ENCODE measurements at regions not wholly inside any gene's neighbourhood (a gene's known extent, or its start where the extent isn't known, plus 50 kb on each side); places are given as distances from the start of the nearest gene placed in this dataset.
"Not testable (repeated sequence)": the region's sequence is repeated elsewhere in the genome, so short reads cannot be mapped to it uniquely, and the experiment has no call there.

DNA sequence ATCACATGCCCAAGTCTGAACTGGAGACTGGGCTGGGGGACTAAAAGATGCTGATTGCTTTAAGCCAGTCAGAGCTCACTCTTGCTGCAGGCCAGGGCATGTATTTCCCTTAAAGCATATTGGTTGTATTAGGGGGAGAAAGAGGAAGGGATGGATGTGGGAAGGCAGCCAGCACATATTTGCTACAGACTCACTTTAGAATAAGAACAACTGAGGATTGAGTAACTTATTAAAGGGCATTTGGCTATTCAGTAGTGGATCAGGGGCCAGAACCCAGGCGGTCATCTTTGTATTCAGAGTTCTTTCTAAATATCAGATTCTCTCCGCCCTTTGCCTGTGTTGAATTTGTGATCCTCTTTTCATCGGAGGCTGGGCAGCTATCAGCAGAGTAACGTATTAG is 231.7 kb downstream of the HAPSTR1 start:
- ATAC-seq (no peak), DNase-seq (no peak)
- intact Hi-C loops (cut with DNase I) = no loop called here

DNA sequence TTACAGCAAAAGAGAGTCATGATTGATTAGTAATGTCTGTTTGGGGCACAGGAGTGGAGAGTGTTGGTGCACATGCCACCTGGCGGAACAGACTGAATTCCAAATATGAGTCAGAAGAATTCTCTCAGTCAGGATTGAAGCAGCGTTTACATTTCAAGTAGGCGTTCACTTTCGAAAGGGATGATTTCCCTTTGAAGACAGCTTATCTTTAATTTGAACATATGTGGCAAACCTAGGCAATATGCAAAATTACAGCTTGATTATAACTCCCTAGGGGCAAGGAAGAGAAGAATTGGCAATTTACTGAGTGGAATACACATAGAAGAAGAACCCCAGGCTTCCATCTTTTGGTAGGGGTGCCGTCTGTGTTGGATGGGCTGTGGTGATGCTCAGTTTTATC is 235.8 kb downstream of the HAPSTR1 start:
- intact Hi-C loops (cut with DNase I) = no loop called here
- DNase-seq = no peak
- no peak for ATAC-seq

DNA sequence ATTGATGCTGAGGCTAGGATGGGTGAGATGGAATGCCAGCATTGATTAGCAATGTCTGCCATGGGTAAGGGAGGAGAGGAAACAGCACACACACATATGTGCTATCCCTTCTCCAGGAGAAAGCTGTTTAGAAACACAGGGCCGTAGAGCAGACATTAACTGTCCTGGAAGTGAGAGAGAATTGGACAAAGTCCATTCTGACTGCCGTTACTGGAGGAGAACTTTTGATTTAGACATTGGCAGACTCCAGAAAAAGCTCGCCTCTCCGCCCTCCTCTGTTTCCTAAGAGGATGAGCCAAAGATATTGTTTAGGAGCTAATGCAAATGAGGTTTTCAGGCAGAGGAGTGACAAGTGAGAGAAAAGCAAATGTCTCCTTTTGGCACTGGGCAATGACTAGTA is 237.0 kb downstream of the HAPSTR1 start:
- ATAC-seq = no peak
- intact Hi-C loops (cut with DNase I) = no loop called here
- DNase-seq = no peak

DNA sequence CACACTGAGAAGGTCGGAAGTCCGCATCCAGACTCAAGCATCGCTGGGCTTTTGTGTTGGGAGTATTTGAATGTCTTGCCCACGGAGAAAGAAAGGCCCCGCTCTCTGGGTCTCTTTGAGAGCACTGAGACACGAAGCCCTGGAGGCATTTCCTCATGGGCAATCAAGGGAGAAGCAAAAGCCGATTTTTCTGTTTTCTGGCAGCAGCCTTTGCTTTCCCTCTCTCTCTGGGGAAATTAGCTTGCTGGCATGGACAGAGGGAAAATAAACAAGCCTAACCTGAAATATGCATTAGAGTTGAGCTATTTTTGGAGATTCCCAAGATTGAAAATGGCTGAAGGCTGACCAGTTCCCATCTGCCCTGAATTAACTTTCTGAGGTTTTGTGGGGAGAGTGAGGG is 238.7 kb downstream of the HAPSTR1 start:
- no peak for ATAC-seq
- intact Hi-C loops (cut with DNase I) = no loop called here
- DNase-seq = no peak

DNA sequence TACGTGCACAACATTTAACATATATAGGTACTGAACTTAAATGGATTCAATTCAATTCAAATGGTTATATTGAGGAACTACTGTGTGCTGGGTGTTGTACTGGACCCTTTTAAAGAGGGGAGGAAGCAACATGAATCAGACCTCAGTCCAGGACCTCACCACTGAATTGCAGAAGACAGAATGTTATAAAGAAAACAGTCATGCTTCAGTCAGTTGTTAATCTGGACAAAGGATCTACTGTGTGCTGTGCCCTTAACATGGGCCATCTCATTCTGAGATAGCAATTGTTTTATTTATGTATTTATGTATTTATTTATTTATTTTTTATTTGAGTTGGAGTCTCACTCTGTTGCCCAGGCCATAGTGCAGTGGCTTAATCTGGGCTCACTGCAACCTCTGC is 240.1 kb downstream of the HAPSTR1 start:
- intact Hi-C loops (cut with DNase I) = no loop called here
- ATAC-seq = no peak
- no peak for DNase-seq

DNA sequence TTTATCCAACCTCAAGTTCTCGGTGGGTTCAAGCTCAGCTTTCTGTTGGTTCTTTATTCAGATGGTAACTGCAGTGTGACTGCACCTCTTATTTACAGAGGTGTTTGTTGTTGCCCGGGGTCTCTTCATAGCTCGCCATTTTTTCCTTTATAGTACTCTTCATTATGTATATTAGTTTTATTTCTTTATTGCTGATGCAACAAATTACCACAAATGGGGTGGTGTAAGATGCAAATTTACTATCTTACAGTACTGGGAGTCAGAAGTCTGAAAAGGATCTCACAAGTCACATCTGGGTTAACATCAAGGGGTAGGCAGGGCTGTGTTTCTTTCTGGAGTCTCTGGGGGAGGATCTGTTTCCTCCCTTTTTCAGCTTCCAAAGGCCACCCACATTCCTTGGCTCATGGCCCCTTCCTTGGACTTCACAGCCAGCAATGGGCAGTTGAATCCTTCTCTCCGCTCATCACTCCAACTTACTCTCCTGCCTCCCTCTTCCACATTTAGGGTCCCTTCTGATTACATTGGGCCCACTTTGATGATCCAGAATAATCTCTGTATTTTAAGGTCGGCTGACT is 241.2 kb downstream of the HAPSTR1 start:
- intact Hi-C loops (cut with DNase I) = no loop called here
- no peak for ATAC-seq
- DNase-seq = no peak

DNA sequence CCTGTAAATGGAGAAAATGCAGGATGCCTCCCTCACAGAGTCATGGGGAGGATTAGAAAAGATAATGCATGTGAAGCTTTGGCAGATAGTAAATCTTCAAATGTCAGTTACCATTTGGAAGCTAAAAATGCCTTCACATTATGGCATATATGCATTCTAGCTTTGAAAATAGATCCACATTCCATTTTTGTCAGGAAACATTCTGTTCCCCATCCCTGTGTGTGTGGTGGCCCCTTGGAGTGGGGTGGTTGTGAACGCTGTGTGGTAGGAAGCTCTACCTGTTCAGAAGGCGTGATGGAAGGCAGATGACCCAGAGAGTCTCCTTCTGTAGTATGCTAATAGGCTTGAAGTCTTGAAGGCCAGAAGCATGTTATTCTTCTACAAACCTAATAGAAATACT is 242.0 kb downstream of the HAPSTR1 start:
- DNase-seq = no peak
- intact Hi-C loops (cut with DNase I) = no loop called here
- ATAC-seq = no peak

DNA sequence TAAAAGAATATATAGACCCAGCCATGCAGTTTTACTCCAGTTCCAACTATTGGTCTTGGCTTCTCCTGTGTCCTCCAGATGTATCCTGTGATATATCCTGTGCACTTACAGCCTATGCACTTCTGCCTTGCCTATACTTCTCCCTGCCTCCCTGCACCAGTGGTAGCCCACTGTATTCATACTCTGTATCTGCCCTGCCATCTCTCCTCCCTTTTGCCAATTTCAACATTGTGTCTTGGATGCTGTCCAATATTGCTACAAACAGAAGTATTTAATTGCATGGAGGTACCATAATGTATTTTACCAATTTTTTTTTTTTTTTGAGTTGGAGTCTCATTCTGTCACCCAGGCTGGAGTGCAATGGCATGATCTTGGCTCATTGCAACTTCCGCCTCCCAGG is 242.7 kb downstream of the HAPSTR1 start:
- DNase-seq (no peak), ATAC-seq (no peak)
- intact Hi-C loops (cut with DNase I) = no loop called here

DNA sequence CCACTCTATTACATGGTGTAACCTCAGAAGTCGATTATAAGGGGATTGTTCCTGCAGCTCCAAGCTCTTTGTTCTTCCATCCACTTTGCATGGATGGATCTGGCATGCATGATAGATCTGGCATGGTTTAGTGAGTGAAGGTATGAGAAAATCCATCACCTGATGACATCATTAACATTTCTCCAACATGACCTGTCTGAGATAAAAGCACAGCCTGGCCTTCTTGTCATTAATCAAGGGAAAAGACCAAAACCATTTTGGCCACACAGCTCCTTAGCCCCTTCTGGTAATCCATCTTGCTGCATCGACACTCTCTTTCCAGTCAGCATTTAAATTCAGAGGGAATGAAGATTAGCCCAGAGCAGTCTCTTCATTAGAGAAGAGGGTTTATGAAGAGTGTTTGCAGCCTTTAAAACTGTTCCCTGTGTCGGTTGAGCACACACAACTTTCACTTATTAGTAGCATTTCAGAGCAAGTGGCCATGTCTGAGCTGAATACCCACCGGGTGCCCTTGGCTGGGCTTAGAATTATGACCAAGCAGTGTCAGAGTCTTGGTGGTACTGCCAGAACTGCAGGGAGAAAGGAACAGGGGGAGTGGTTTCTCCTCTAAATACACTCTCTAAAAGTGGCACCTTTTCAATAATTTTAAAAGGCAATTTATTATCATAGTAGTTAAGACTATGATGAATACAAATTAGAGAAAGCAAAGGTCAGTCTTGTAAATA is 246.0 kb downstream of the HAPSTR1 start:
- DNase-seq = no peak
- ATAC-seq = no peak
- intact Hi-C loops (cut with DNase I) = no loop called here

DNA sequence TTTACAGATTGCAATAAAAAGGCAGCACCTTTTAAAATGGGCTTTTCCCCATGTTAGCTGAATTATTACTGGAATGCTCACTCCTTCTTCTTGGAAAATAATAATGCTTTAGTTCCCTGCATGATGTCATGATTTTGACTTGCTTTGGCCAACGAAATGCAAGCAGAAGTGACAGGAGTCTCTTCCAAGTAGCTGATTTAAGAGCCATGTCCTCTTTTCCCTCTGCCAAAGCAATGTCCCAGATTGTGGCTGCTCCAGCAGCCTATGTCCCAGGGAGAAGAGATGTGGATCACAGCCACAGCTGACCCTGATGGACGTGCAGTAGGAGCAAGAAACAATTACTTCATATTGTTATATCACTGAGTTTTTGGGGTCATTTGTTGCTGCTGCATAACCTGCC is 246.6 kb downstream of the HAPSTR1 start:
- intact Hi-C loops (cut with DNase I) = no loop called here
- no peak for ATAC-seq
- DNase-seq = no peak

DNA sequence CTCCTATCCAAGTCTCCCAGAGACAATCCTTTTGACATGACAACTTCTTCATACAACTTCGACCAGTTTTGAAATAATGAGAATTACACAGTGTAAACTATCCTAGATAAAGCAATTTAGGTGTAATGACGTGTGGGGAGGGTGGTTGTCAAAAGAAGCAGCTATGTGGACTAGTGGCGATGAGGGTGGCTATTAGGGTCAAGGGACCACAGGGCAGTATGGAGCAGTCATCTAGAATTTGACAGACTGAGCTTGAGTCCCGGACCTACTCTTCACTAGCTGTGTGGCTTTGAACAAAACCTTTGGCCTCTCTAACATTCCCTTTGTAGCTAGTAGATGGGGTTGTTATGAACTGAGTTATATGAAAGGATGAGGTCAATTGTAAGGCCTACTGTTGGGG is 247.1 kb downstream of the HAPSTR1 start:
- ATAC-seq (no peak), DNase-seq (no peak)
- intact Hi-C loops (cut with DNase I) = no loop called here

DNA sequence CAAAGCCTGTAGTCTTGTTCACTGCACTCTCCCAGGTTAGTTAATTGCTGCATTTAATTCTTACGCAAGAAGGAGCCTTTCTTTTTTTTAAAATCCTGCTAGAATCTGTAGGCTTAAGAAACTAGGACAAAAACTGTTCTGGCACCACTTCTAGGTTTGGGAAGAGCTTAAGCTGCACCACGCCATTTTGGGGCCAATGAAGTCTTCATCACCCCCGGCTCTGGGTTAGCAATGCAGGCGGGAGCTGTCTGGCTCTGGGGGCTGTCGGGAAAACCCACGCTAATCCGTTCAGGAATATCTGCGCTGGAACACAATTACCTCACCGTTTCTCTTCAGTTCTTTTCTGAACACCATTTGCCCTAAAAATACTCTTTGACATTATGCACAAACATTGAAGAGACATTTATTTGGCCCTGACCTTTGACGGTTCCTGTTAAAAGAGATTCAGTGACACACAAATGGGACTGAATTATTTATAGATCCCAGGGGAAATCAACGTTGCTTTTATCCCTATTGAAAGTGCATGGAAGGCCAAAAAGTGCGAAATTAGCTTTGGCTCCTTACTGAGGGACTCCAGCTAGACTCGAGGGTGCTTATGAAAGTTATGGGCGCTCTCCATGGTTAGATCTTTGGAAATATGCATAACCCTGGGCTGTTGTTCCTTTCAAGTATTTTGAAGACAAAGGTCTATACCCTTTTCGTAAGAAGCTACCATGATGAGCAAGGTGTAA is 249.2 kb downstream of the HAPSTR1 start:
- no peak for ATAC-seq
- no peak for DNase-seq
- intact Hi-C loops (cut with DNase I) = no loop called here

DNA sequence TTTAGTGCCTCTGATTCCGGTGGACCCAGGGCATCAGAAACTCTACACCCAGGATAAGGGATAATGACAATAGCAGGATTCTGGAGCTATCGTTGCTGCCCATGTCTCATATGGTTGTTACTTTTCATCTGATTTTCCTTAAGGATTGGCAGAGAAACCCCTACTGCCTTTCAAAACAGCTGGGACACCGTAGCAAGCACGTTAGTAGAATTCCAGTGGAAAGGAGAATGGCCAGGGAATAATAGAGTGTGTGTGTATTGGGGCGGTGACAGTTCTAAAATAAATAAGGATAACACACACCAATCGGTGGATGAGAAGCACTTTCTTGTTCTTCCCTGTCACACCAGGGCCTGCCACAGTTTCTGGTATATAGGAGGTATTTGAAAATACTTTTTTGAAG is 251.8 kb downstream of the HAPSTR1 start:
- DNase-seq (no peak), ATAC-seq (no peak)
- intact Hi-C loops (cut with DNase I) = no loop called here

DNA sequence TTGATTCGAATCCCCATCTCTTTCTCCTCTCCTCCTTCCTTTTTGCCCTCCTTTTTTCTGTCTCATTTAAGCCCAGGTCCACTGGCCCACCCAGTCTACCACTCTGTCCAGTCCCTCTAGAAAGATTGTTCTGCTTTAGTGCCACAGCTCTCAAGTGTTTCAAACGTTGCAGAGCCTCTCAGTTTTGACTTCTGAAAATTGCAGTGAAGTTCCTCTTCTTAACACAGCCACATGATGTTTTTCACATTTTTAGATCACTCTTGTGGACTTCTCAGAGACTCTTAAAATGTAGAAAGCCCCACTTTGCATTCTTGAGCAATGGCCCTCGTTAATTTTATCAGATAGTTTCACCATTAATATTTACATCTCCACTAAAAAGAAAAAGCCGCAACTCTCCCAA is 253.1 kb downstream of the HAPSTR1 start:
- ATAC-seq = no peak

DNA sequence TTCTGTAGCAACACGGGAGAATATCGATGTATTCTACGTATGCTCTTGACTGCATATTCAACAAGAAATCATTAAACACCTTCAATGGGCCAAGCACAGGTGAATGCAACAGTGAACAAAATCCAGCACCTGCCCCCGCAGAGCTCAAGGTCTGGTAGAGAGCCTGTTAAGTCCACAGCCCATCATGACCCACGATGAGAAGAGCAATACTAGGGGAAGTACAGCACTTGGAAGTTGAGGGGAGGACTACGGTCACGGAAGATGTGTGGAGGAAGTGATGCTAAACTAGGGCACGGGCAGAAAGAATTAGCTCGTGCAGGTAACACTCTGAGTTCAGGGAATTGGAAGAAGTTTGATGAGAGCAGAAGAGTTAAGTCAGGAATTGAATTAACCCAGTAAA is 253.6 kb downstream of the HAPSTR1 start:
- no peak for ATAC-seq
- DNase-seq = no peak
- intact Hi-C loops (cut with DNase I) = no loop called here

More for the DNA sequence above, 253.1 kb downstream of the HAPSTR1 start:
- intact Hi-C loops (cut with DNase I) = no loop called here
- no peak for DNase-seq

DNA sequence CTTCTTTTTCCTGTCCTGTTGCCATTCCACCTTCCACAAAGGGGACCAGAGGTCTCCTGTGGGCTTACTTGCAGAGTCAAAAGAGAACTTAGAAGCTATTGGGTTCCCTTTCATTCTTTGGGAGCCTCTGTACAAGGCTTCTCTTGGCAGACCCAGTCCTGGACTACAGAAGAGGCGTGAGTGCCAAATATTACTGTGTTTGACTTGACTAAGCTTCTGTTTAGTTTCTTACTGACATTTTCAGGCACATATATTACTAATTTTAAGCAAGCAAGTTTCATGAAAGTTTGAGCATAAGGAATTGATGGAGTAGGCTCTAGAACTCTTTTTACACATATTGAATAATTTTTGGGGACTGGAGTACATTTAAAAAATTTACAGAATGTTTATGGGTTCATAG is 254.4 kb downstream of the HAPSTR1 start:
- no peak for ATAC-seq
- no peak for DNase-seq
- intact Hi-C loops (cut with DNase I) = no loop called here

DNA sequence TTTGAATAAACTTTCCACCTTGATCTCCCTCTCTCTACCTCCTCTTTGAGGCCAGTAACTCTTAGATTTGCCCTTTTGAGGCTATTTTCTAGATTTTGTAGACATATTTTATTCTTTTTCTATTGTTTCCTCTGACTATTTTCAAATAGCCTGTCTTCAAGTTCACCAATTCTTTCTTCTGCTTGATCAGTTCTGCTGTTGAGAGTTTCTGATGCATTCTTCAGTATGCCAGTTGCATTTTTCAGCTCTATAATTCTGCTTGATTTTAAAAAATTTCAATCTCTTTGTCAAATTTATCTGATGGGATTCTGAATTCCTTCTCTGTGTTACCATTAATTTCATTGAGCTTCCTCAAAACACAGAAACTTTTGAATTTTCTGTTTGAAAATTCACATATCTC is 257.5 kb downstream of the HAPSTR1 start:
- ATAC-seq (no peak), DNase-seq (no peak)
- intact Hi-C loops (cut with DNase I) = no loop called here

DNA sequence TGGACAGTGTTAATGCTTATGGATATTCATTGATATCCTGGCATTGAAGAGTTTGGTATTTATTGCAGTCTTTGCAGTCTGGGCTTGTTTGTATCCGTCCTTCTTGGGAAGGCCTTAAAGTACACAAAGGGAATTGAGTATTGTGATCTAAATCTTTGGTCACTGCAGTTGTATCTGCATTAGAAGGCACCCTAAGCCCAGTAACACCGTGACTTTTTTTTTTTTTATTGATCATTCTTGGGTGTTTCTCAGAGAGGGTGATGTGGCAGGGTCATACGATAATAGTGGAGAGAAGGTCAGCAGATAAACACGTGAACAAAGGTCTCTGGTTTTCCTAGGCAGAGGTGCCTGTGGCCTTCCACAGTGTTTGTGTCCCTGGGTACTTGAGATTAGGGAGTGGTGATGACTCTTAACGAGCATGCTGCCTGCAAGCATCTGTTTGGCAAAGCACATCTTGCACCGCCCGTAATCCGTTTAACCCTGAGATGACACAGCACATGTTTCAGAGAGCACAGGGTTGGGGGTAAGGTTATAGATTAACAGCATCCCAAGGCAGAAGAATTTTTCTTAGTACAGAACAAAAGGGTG is 258.0 kb downstream of the HAPSTR1 start:
- intact Hi-C loops (cut with DNase I); DNase-seq; ATAC-seq: not testable (repeated sequence)

DNA sequence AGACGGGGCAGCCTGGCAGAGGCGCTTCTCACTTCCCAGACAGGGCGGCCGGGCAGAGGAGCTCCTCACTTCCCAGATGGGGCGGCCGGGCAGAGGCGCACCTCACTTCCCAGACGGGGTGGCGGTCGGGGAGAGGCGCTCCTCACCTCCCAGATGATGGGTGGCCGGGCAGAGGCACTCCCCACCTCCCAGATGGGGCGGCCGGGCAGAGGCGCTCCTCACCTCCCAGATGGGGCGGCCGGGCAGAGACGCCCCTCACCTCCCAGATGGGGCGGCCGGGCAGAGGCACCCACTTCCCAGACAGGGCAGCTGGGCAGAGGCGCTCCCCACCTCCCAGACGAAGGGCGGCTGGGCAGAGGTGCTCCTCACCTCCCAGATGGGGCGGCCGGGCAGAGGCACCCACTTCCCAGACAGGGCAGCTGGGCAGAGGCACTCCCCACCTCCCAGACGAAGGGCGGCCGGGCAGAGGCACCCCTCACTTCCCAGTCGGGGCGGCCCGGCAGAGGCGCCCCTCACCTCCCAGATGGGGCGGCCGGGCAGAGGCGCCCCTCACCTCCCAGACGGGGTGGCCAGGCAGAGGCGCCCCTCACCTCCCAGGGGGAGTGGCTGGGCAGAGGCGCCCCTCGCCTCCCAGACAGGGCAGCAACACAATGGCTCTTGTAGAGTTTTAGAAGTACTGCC is 258.8 kb downstream of the HAPSTR1 start:
- DNase-seq; ATAC-seq; intact Hi-C loops (cut with DNase I): not testable (repeated sequence)

DNA sequence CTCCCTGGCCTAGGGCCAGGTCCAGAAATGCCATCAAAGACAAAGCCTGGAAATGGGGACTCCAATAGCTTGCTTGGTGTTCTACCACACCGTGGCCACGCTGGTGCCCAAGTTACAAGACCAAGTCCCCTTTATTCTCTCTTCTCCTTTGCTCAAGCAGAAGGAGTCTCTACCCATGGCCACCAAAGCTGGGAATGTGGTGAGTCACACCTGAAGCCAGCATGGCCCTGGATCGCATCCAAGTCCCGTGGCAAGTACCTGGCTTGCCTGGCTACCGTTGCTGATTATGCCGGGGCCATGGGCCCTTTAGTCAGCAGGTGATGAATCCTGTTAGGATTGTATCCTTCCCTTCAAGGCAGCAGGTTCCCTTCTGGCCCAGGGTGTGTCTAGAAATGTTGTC is 260.0 kb downstream of the HAPSTR1 start:
- intact Hi-C loops (cut with DNase I) = no loop called here
- ATAC-seq = no peak

More for the DNA sequence above, 260.0 kb downstream of the HAPSTR1 start:
- no peak for DNase-seq
